DMS 273 (cell line): ENCODE measurements at regions not wholly inside any gene's neighbourhood (a gene's known extent, or its start where the extent isn't known, plus 50 kb on each side); places are given as distances from the start of the nearest gene placed in this dataset.
A peak's percentile ranks its signal among the peaks of the same experiment; 100 is the strongest.
"Not testable (repeated sequence)": the region's sequence is repeated elsewhere in the genome, so short reads cannot be mapped to it uniquely, and the experiment has no call there.

ENCODE experiments used
- DNase-seq: peaks from one replicate; lab custom pipeline; 2025; ENCODE audit not compliant: unreplicated experiment; lab: John Stamatoyannopoulos, UW

DNA sequence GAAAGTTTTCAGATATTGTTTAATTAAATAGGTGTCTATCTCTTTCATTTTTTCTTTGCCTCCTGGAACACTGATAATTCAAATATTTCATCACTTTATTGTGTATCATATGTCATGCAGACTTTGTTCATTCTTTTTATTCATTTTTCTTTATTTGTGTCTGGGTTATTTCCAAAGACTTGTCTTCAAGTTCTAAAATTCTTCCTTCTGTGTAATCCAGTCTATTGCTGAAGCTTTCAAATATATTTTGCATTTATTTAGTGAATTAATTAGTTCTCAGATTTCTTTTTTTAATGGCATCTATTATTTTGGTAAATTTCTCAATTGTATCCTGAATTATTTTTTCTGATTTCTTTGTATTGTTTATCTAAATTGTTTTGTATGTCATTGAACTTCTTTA, 70.1 kb downstream of the ZNF330 start:
- no peak for DNase-seq

DNA sequence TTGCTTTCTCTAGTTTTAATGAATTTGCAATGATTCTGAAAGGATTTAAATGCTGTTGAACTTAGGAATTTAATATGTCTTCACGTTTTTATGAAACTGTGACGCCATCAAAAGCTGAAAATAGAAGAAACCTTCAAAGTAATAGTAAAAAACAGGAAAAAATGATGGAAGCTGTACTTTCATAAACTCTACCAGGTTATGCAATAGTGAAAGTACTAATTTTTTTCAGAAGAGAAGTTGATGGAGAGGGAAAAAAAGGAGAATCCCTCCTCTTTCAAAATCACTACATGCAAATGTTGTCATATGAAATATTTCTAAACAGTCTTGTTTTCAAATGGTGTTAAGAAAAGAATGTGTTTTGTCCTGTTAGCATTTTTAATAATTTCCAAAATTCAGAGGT, 73.6 kb downstream of the ZNF330 start:
- no peak for DNase-seq

DNA sequence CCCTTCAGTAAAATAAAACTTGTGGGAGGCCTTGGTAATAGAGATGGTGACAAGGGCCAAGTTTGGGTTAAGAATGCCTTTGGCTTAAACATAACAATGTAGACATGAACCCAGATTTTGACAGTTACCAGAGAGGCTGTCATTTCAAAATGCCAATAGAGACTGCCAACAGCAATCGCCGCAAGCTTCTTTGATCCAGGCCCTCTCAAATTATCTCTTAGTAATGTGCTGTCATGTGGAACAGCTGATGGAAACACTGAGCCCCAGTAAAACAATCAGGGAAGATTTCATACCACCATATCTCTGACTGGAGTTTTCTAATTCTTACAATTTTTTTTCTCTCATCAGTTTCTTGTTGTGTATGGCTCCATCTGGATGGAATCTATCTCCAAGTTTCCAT, 80.5 kb downstream of the ZNF330 start:
- no peak for DNase-seq

DNA sequence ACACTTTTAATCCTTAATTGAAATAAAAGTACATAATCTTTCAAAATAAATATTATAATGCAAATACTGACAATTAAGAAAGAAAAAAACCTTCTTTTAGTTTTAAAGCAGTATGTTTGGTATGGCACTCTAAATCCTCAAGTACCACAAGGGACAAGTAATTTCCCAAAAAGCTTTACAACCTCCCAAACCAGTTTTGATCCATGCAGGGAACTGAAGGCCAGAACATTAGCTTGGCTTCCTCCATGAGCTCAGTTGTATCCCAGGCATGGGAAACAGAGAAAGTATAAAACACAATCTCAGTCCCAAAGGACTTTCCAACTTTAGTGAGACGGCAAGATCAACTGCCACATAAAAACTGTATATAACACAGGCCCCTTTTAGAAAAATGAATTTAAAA, 82.2 kb downstream of the ZNF330 start:
- no peak for DNase-seq

DNA sequence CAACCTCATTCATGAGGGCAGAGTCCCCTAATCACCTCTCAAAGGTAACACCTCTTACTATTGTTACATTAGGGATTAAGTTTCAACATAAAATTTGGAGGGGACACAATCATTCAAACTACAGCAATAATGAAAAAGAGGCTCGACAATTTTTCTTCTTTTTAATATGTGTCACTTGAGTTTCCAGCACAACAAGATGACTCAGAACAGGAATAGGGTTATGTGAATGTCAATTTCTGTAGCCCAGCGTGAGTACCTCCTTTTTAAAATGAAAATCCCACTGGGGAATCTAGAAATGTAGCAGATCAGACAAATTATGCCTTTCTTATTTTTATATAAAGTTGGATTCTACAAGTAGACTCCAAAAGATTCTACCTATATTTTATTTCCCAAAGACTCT, 83.7 kb downstream of the ZNF330 start:
- no peak for DNase-seq

DNA sequence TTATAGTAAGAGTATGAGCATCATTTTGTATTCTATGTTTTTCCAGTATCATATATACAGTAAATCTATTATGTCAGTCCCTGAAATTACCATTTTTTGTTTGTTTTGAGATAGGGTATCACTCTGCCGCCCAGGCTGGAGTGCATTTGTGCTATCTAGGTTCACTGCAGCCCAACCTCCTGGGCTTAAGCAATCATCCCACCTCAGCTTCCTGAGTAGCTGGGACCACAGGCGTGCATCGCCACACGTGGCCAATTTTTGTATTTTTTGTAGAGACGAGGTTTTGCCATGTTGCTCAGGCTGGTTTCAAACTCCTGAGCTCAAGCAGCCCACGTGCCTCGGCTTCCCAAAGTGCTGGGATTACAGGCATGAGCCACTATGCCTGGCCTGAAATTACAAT, 85.6 kb downstream of the ZNF330 start:
- DNase-seq, result no peak

DNA sequence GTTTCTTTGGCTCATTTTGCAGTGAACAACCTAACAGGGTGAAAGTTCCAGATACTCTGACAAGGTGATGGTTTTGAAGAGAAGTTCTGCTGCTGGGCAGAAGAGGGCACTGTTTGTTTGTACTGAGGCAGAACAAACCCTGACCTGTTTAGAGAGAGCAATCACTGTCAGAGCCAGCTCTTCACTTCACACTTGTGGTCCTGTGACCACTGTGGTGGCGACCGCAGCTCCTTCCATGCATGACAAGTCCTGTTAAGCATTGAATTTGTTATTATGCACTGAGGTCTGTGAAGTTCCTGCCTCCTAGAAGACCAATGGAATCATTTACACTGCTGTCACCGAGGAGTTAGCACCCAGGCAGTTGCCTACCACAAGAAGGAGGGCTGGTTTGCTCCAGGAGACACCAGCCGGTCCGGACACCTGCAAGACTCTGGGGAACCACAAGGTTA, 86.6 kb downstream of the ZNF330 start:
- peak; percentile 24 for DNase-seq

DNA sequence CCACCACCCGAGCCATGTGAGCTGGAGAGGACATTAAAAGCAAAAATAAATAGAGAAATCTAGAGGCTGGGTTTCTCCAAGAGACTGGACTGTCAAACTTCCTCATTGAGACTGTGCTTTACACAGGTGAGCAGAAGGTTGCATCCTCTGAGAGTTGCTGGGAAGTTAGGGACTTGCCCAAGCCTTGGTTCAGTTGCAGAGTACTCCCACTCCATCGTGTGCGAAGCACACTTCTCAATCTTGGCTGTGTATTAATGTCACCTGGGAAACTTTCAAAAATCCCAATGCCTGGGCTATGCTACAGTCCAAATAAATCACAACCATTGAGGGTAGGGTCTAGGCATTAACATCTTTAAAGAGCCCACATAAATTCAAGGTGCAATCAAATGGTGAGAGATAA, 89.2 kb downstream of the ZNF330 start:
- DNase-seq, result no peak

DNA sequence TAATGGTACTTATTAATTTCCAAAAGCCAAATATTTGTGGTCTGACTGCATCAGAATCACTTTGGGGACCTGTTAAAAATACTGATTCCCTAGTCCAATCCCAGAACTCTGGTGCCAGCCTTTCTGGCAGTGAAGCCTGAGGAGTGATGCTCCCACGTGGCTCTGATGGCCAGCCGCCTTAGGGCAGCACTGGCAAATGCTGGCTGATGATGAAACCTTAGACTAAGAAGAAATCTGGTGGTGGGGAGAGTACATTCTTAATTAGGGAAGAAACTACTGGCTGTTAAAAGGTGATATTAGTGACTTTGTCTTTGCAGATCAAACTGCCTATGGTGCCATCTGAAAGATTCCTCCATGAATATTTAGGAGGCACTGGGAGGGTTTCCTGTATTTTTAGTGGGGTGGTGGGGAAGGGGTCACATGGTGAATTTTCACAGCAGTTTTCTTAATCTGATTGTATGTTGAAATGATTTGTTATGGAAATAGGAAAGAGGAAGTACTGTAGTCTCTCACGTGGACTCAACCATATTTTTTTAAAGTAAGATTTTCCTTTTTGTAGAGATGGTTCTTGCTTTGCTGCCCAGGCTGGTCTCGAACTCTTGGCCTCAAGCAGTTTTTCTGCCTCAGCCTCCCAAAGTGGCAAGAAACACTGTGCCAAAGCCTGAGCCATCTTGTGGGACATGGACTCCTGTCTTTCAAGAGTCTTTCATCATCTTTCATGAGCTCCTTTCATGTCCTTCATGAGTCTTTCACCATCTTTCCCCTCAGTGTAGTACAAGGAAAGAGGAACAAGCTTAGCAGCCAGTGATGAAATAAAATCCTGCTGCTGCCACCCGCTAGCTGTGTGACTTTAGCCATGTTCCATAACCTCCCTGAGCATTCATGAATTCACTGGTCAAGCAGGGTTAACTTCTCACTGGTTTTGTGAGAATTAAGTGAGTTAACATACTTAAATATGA, 90.8 kb downstream of the ZNF330 start:
- no peak for DNase-seq

DNA sequence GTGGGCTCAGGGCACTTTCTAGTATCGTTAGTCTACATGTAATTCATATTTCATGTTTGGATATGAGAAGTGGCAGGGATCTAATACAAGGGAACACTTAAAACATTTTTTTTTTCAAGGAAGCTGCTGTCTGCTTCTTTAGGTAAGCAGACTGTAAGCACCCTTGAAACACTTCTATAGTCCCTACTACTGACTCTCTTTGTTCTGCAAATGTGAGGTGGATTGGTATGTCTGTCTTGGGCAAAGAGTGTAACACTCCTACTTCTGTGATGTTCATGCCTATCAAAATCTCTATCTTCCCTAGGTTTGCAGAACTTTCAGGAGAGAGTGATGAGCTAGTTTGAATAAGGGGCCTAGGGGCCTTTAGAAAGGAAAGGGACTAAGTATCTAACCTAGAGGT, 93.9 kb downstream of the ZNF330 start:
- DNase-seq, result no peak

DNA sequence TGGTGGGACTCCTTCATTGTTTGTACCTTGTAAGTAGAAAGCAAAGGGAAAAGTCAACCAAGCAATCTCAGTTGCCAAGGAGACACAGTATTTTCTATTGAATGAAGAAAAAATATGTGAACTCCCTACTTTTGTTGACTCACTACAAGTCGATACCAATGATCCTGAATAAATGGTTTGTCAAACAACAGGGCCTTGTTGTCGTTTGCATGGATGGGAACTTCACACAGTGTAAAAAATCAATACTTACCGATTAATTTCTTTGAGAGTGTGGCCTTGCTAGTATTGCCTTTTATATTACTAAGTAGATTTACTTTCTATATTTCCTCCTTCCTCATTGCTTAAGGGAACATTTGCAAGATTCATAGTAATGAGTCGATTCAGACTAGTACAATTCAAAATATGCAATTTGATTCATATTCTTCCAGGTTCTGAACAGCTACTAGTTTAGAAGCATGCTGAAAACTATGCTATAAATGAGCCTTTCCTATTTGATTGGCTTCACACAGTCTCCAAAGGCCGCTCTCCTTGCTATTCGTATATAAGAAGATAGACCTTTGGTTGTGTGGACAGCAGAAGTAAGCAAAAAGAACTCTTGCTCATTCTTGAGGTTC, 108.0 kb downstream of the ZNF330 start:
- DNase-seq, result no peak

DNA sequence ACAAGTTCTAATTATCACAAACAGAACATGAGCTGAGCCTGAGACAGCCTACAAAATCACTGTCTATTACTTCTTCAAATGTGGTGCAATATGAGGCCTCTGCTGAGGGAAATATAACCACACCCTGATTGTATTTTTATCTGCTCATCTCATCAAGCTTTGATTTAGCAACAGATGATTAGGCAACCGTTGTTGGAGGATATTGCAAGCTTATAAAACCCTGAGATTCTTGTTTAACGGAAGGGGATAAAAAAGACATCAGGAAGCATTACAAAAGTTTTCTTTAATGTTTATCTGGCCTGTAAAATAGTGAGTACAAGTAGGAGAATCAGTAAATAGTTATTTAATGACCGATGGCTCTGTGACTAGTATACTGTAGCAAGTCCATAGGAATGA, 108.5 kb downstream of the ZNF330 start:
- no peak for DNase-seq

DNA sequence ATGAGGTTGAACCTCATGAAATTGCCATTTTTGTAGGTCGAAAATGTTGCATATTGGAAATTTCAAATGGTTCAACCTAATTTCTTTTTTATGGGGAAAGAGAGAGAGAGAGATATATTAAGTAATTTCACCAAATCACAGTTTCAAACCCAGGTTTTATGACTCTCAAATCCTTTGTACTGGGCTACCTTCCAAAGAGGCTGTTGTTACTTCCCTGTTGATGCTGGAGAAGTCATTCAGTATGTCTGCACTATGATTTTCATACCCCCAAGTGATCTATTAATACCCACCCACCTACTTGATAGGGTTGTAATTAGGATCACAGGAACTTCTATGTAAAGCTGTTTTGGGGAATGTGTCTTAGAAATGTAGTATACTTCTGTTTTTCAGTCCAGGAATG, 109.9 kb downstream of the ZNF330 start:
- no peak for DNase-seq

DNA sequence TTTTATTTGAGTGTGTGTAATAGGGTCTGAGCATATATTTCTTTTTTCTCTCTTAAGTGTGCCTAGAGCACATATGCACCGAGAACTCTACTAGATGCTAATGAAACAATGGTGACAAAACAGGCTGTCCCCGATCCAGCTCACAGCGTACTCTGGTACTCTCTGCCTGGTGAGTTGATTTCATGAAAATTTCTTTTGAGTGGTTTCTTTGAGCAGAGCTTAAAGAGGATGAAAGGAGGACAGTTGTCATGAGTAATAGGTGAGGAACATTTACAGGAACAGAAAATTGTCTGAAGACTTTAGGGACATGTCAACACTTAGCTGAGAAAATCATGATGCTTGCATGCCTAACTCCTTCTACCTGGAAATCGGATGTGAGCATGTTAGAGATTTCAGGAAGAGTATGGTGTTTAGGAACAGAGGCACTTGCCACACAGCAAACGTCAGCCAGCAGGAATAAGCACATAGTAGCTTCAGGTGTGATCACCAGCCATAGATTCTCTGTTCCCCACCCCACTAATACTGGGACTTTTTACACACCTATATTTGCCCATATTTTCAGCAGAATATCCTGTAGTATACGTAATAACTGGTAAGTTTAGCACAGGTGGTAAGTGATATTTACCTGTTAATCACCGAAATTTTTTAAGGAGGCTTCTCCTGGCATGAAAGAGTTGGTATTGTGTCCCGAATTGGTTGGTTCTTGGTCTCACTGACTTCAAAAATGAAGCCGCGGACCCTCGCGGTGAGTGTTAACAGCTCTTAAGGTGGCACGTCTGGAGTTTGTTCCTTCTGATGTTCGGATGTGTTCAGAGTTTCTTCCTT, 111.1 kb downstream of the ZNF330 start:
- no peak for DNase-seq

DNA sequence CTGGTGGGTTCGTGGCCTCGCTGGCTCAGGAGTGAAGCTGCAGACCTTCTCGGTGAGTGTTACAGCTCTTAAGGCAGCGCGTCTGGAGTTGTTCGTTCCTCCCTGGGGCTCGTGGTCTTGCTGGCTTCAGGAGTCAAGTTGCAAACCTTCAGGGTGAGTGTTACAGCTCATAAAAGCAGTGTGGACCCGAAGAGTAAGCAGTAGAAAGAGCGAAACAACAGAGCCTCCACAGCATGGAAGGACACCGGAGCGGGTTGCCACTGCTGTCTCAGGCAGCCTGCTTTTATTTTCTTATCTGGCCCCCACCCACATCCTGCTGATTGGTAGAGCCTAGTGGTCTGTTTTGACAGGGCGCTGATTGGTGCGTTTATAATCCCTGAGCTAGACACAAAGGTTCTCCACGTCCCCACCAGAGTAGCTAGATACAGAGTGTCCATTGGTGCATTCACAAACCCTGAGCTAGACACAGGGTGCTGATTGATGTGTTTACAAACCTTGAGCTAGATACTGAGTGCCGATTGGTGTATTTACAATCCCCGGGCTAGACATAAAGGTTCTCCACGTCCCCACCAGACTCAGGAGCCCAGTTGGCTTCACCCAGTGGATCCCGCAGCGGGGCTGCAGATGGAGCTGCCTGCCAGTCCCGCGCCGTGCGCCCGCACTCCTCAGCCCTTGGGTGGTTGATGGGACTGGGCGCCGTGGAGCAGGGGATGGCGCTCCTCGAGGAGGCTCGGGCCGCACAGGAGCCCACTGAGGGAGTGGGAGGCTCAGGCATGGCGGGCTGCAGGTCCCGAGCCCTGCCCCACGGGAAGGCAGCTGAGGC, 111.9 kb downstream of the ZNF330 start:
- not testable (repeated sequence) for DNase-seq

DNA sequence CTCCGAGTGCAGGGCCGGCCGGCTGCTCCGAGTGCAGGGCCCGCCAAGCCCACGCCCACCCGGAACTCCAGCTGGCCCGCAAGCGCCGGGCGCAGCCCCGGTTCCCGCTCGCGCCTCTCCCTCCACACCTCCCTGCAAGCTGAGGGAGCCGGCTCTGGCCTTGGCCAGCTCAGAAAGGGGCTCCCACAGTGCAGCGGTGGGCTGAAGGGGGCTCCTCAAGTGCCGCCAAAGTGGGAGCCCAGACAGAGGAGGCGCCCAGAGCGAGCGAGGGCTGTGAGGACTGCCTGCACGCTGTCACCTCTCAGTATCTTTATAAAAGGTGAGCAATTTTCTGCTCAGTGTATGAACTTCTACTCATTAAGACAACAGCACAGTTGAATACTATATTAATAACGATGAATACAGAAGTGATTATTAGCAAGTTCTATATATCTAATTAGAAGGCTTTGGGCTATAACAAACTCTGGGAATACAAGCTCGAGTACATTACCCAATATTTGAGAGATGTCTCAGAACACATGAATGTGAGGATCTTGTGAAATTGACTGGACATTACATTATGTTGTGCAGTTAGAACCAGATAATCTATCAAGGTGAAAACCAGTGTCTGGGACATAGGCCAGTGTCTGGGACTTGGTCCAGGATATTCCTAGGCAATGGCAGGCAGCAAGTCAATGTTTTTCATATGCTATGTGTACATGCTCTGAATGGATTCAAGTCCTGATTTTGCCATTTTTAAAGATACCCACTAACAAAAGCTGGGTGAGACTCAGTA, 112.9 kb downstream of the ZNF330 start:
- DNase-seq, result not testable (repeated sequence)

DNA sequence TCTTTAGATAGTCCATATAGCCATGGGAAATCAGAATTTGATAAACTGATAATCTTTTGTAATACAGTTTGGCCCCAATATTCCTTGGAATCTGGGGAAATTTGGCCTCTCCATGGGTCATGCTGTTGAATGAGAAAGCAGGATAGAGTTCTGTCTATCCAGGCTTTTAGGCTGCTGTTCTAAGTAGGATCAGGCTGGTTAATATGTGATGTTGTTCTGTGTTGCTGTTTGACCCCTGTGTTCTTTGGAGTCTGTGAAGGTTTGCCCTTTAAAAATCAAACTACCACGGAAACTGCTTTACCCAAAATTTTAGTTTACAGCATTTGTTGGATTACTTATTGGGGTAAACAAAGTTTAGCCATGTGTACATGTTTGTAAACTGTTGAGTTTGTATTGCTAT, 114.5 kb downstream of the ZNF330 start:
- DNase-seq, result no peak

DNA sequence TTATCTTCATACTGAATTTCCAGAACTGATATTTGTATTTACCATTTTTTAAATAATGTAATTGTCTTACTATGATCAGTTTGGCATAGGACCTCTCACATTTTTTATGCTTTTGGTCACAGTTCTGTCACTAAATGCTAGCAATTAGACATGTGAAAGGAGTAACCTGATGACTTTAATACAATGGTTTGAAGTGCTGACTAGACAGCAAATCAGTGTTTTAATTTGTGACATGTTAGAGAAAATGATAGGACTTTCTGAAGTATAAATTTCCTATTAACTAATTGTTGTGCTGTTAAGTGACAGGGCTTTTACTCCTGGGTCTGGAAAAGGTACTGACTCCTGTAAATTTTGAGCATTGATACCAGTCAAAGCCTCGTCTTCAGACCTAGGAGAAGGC, 117.5 kb downstream of the ZNF330 start:
- no peak for DNase-seq

DNA sequence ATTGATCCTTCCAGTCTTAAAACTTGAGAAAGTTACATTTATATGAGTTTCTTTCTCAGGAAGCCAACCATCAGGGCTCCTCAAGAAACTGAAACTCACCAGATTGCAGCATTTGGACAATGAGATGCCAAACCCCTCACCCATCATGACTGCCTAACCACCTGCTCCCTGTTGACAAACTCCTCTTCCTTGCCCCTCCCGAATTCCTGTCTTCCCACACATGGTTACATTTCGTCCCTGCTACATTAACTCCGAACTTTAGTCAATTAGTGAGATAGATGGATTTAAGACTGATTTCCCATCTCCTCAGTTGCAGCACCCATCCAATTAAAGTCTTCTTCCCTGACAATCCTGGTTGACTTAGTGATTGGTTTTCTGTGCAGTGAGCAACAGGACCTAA, 118.7 kb downstream of the ZNF330 start:
- DNase-seq, result no peak

DNA sequence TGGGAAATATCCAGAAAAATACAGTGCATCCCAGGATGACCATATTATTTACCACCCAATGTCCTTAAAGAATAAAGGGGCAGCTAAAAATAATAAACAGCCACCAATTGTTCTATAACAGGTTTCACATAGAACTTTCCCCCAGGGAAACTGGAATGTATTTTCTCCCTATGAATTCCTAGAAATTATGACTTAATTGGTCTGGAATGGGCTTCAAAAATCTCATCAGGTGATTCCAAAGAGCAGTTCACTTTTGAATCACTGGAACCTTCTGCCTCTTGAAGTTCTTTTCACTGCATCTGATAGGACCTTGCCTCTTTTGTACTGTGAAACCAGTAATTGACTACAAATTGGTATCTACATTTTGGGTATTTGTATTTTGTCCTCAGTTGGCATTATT, 119.3 kb downstream of the ZNF330 start:
- no peak for DNase-seq
